Omental fat pad (tissue), 3 donors: ENCODE measurements at regions not wholly inside any gene's neighbourhood (a gene's known extent, or its start where the extent isn't known, plus 50 kb on each side); places are given as distances from the start of the nearest gene placed in this dataset.

Experiments used
- ATAC-seq: fragments of 150-250 bp; one replicate; pipeline ENCODE4 v1.9.1; 2016; ENCODE audit warnings: mild to moderate bottlenecking, moderate library complexity; ENCODE audit not compliant: low FRiP score
- DNase-seq: peaks from one replicate; pipeline ENCODE4 v3.0.0-alpha.2; 2019; ENCODE audit warnings: low spot score
- TF ChIP-seq, protein P1 (sequence below), 3 donors: fragments of 450-650 bp; IDR thresholded peaks; one replicate each; pipeline ENCODE4 v1.5.1; 2016 to 2017; ENCODE audit warnings: antibody characterized with exemption in 3 of 3, mild to moderate bottlenecking in 3 of 3, moderate library complexity in 2 of 3

DNA sequence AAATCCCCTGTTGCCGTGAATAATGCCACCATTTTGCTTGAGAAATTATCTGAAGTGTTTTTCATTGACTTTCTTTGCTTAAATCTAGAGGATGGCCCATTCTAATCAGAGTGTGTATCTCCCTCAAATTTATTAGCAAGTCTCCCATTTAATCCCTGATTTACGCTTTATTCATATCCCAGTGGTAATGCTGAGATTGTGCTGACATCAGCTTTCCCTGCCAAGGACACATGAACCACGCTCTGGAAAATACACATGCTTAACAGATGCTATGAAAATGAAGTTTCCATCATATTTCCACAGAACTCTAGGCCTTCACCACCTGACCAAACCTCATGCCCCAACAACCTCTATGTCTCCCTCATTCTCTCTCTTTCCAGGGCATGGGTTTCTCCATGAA is 545.4 kb downstream of the TUSC7 start:
- TF ChIP-seq, protein P1, sequence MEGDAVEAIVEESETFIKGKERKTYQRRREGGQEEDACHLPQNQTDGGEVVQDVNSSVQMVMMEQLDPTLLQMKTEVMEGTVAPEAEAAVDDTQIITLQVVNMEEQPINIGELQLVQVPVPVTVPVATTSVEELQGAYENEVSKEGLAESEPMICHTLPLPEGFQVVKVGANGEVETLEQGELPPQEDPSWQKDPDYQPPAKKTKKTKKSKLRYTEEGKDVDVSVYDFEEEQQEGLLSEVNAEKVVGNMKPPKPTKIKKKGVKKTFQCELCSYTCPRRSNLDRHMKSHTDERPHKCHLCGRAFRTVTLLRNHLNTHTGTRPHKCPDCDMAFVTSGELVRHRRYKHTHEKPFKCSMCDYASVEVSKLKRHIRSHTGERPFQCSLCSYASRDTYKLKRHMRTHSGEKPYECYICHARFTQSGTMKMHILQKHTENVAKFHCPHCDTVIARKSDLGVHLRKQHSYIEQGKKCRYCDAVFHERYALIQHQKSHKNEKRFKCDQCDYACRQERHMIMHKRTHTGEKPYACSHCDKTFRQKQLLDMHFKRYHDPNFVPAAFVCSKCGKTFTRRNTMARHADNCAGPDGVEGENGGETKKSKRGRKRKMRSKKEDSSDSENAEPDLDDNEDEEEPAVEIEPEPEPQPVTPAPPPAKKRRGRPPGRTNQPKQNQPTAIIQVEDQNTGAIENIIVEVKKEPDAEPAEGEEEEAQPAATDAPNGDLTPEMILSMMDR (IDR thresholded peaks at IDR 0.05), result no peak
- no peak for ATAC-seq
- DNase-seq, result no peak

DNA sequence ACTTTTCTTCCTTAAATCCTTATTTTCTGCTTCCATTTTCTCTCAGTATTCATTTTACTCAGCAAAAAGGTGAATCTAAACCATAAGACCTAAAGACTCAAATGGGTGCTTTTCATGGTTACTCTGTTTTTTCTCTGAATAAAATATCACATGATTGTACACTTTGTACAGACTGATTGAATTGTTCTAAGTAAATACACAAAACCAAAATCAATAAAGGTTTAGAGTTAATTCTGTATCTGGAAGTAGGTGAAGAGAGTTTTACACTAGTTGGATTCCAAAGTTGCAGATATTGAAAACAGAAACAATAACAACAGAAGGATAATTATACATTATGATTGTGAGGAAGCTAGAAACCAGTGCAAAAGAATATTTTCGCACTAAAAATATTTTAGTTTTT is 546.2 kb downstream of the TUSC7 start:
- no peak for ATAC-seq

DNA sequence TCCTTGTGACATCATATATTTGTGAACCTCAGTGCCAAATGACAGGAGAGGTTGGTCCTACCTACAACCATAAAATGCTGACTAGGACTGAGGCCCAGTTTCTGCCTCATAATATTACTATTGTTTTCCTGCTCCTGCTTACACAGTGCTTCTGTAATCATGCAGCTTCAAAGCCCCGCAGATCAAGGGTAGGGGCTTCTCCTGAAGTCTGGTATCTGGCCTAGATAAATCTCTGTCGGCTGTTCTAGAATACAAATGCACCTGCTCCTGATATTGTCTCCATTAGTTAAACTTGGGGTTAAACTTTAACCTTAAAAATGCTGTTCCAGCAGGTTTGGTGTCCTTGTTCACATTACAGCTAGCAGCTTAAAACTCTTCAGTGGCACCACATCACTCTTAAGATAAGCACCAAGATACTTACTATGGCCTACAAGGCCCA is 552.4 kb downstream of the TUSC7 start:
- ATAC-seq (no peak), DNase-seq (no peak)
- TF ChIP-seq, protein P1 (IDR thresholded peaks at IDR 0.05), result no peak

More for the DNA sequence above, 546.2 kb downstream of the TUSC7 start:
- TF ChIP-seq, protein P1 (IDR thresholded peaks at IDR 0.05), result no peak
- no peak for DNase-seq

DNA sequence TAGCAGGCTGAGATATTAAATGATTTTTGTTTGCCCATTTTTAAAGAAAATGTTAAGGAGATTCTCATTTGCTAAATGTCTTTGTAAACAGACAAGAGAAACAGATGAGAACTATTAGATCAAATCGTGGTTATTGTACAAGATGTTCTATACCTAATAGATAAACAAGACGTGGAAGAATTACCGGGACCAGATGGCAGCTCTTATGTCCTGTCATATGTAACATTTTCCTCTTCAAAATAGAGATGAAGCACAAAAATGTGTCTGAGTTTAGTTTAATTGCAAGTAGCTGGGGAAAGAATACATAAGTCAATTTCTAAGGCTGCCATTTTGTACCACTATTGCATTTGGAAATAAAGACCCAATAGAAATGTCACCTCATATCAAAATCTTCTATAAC is 553.7 kb downstream of the TUSC7 start:
- TF ChIP-seq, protein P1 (IDR thresholded peaks at IDR 0.05), result no peak
- DNase-seq (no peak), ATAC-seq (no peak)

DNA sequence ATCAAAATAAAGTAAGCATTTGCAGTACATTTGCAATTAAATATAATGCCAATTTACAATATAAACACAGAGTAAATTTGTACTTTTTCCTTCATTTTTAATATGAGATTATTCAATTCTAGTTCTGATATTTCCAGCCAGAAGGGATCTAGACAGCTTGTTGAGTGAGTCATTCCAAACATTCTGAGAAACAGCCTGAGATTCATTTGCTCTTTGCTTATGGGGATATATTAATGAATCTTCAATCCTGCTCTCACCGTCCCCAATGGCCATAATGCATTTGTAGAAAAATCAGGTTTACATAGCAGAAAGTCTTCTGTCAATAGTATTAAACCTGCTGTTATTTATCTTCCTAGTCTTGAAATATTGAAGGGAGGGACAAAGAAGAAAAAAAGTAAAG is 554.2 kb downstream of the TUSC7 start:
- no peak for ATAC-seq
- TF ChIP-seq, protein P1 (IDR thresholded peaks at IDR 0.05), result no peak
- DNase-seq, result no peak

DNA sequence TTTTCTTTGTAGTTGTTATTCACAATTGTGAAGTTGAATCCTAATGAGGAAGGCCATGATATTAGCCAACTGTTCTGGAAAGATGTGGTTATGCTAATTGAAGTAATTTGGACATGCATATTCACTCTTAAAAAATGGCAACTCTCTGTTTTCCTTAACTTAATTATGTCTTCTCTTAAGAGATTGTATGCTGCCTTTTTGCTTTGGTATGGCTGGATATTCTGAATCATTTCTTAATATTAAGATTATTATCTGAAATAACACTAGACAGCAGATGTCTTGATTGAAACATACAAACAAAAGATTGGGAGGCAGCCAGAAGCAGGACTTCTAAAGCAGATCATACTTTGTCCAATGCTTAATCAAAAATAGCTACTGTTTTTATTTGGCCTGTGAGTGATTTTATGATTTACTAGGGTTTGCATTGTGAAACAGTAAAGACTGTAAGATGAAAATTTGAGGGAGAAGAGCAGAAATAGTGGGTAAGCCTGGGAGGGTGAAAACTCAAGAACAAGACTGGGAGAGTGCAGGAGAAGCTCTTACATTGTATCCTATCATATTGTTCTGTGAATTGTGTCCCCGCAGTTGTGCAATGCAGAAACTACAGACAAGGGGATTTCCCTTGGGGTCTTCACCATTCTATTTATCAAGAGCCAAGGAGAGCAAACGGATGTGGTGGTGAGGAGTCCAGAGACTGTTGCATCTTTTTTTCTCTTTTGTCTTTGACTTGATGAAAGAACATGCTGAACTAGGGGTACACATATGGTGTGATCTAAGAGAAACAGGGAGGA is 554.8 kb downstream of the TUSC7 start:
- no peak for ATAC-seq
- DNase-seq, result no peak
- TF ChIP-seq, protein P1 (IDR thresholded peaks at IDR 0.05), result no peak

DNA sequence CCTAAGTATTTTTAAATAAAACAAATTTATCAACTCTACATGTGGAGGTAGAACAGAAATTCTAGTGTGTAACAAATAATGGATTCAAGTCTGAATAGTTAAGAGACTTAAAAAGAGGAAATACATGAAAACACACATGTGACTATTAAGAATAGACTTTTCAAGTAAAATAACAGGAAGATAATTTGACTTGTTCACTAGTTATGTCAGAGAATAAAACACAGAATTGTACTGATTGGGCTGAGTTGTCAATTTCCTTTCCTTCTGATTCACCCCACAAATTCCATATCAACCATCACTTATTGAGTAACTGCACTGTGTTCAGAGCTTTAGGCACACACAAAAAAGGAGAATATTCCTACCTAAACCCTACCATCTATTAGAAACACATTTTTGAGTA is 557.2 kb downstream of the TUSC7 start:
- DNase-seq, result no peak
- ATAC-seq, result no peak
- TF ChIP-seq, protein P1 (IDR thresholded peaks at IDR 0.05), result no peak
